RWPE1 (cell line): ENCODE measurements at regions not wholly inside any gene's neighbourhood (a gene's known extent, or its start where the extent isn't known, plus 50 kb on each side); places are given as distances from the start of the nearest gene placed in this dataset.

Experiments used
- CTCF ChIA-PET: fragments of 350-600 bp; sonication (Branson Sonifier 250); formaldehyde crosslinking; extraction: SDS; loops from one replicate; lab custom pipeline; 2021; lab: Yijun Ruan, JAX
- POLR2A ChIA-PET: fragments of 400-600 bp; formaldehyde crosslinking; extraction: SDS; loops from one replicate; lab custom pipeline; 2020; ENCODE audit warnings: antibody characterized with exemption; ENCODE audit not compliant: low non-redundant PET; lab: Yijun Ruan, JAX
- DNase-seq: peaks from one replicate; pipeline ENCODE4 v3.0.0; 2012; ENCODE audit warnings: low spot score
- H3K27ac ChIP-seq: fragments of 450-650 bp; 2 replicates; pipeline ENCODE4 v1.5.1; 2017
- TF ChIP-seq, protein P1 (sequence below): fragments of 450-650 bp; conservative IDR thresholded peaks from 2 replicates; pipeline ENCODE4 v1.5.1; 2017; ENCODE audit warnings: low read depth, mild to moderate bottlenecking

DNA sequence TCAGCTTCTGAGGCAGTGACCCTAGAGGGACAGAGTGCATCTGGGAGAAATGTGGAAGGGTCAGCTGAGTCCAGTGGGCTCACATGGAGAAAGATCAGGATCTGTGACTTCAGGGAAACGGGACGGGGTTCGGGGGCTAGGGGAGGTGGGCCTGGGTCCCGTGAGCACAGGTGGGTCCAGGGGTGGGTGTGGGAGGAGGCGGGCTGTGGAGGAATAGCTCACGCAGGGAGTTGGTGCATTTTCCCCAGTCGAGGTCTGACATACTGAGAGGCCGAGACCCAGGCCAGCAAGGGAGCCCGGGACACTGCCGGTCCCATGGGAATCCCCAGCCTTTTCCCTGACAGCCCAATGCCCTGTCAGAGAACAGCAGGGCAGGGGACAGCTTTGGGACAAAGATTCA lies 93.1 kb downstream of the TNFAIP2 start:
- POLR2A ChIA-PET, result no interaction called here
- no peak overlapping the region for H3K27ac ChIP-seq
- CTCF ChIA-PET, result no interaction called here
- TF ChIP-seq, protein P1, sequence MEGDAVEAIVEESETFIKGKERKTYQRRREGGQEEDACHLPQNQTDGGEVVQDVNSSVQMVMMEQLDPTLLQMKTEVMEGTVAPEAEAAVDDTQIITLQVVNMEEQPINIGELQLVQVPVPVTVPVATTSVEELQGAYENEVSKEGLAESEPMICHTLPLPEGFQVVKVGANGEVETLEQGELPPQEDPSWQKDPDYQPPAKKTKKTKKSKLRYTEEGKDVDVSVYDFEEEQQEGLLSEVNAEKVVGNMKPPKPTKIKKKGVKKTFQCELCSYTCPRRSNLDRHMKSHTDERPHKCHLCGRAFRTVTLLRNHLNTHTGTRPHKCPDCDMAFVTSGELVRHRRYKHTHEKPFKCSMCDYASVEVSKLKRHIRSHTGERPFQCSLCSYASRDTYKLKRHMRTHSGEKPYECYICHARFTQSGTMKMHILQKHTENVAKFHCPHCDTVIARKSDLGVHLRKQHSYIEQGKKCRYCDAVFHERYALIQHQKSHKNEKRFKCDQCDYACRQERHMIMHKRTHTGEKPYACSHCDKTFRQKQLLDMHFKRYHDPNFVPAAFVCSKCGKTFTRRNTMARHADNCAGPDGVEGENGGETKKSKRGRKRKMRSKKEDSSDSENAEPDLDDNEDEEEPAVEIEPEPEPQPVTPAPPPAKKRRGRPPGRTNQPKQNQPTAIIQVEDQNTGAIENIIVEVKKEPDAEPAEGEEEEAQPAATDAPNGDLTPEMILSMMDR, result no peak
- DNase-seq, result no peak

DNA sequence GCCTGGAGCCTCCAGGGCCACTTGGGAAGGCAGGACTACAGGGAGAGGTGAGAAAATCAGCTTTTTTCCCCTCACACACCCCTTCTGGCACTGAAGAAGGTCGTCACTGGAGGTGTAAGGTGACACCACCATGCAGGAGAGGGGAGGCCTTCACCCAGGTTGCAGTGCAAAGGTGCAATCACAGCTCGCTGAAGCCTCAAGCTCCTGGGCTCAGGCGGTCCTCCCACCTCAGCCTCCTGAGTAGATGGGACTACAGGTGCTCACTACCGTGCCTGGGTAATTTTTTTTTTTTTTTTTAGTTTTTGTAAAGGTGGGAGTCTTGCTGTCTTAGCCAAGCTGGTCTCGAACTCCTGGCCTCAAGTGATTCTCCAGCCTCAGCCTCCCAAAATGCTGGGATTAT lies 93.6 kb downstream of the TNFAIP2 start:
- TF ChIP-seq, protein P1, result no peak
- ChIA-PET CTCF (no interaction called here), POLR2A (no interaction called here)
- DNase-seq, result no peak
- no peak overlapping the region for H3K27ac ChIP-seq

DNA sequence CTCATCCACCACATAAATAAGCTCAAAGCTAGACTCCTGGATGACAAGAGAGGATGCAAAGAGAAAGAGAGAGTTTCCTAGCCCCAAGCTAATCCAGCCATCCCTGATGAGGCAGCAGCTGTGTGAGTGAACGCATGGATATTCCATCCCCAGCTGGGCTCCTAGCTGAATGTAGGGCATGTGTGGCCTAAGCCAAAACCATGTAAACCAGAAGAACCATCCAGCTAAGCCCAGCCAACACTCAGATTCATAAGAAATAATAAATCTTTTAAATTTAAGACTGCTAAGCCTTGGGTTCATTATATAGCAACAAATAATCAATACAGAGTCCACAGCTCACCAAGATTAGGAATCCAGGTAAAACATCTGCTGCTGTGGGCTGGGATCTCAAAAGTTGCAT lies 94.3 kb downstream of the TNFAIP2 start:
- TF ChIP-seq, protein P1, result no peak
- no peak for DNase-seq
- POLR2A ChIA-PET, result no interaction called here
- no peak overlapping the region for H3K27ac ChIP-seq
- CTCF ChIA-PET, result no interaction called here

DNA sequence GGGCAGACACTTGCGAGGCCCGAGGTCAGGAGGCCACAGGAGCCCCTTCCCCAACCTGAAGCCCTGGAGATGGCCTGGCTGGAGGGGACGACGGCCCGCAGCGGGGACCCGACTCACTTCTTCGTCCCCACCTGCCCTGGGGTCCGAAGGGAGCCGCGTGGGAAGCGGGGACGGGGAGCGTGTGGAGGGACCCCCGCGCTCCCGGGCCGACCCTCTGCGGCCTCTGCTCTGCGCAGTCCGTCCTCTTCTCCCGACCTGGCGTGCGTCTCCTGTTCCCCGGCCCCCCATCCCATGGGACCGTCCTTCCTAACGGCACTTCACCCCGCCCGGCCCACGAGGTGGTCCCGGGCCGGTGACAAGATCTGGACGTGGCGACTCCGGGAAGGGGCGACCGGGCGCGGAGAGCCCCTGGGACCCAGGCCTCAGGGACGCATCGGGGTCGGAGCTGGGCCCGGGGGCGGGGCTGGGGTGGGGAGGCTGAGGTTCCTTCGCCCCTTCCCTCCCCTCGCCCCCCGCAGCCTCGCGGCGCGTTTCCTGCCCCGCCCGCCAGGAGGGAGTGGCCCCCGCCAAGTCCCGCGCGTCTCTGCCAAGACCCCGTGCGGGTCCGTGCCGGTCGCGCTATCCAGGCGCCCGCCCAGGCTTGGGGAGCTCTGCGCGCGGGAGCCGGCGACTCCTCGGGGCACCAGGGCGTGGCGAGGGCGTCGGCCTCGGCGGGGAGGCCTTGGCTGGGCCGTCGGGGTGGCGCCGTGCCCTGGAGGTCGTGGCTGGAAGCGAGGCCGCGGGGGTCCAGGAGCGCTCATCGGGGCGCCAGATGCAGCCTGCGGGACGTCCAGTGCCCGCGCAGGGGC lies 97.1 kb downstream of the TNFAIP2 start:
- DNase-seq, result no peak
- TF ChIP-seq, protein P1, result no peak
- H3K27ac ChIP-seq, result no peak overlapping the region
- ChIA-PET POLR2A (interaction anchor here (0.5 kb wide), 1 partner anchor 41 kb away, joined by 7 read pairs; no protein-coding TSS in a partner anchor), CTCF (interaction anchor here (0.7 kb wide), 1 partner anchor 702 kb away, joined by 3 read pairs; no protein-coding TSS in a partner anchor)

DNA sequence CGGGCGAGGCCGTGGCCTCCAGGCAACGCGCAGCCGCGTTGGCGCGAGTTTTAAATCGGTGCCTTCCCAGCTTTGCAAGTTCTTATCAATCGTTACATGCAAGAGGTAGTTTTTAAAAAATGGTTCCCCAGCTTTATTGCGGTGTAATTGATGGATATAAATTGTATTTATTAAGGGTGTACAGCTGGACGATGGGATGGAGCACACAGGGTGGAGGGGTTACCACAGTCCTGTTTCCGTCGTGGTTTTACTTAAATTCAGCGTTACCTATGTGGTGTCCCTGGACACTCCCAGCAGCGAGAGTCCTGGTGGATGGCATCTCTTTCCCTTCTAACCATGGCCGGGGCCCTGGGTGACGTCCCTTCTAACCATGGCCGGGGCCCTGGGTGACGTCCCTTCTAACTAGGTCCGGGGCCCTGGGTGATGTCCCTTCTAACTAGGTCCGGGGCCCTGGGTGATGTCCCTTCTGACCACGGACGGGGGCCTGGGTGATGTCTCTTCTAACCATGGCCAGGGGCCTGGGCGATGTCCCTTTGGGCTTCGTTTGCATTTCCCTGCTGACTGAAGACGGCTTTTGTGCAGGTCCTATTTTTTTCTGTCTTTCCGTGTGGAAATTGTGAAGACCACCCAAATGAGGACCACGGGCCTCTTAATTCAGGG lies 97.9 kb downstream of the TNFAIP2 start:
- POLR2A ChIA-PET, result interaction anchor here (0.5 kb wide), 1 partner anchor 40 kb away, joined by 7 read pairs; no protein-coding TSS in a partner anchor
- TF ChIP-seq, protein P1, result no peak
- no peak overlapping the region for H3K27ac ChIP-seq
- DNase-seq, result no peak
- CTCF ChIA-PET, result no interaction called here

DNA sequence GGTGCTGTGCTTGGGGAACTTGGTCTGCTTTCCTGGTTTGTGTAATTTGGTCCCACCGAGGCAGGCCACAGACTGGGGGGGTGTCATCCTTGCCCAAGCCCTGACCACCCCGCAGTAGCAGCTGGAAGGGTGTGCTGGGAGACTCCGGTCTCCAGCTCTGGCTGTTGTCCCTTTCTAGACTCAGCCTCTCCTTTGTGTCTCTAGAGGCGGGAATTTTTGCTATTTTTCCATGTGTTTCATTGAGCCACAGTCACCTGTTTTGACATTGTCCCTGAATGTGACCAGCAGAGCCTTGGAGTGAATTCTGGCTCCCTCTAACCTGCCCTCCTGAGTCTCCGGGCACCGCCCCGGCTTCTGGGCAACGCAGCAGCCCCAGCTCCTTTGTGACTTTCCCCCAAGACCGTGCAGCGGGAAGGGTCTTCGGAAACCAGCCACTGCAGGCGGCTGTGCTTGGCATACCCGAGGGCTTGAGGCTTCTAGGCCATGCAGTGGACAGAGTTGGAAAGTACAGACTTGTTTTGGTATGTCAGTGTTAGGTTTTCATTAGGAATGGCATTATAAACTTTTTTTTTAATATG lies 98.6 kb downstream of the TNFAIP2 start:
- no peak overlapping the region for H3K27ac ChIP-seq
- ChIA-PET CTCF (no interaction called here), POLR2A (no interaction called here)
- no peak for DNase-seq
- TF ChIP-seq, protein P1, result no peak
